BE2C (cell line): ENCODE measurements at regions not wholly inside any gene's neighbourhood (a gene's known extent, or its start where the extent isn't known, plus 50 kb on each side); places are given as distances from the start of the nearest gene placed in this dataset.
"Not testable (repeated sequence)": the region's sequence is repeated elsewhere in the genome, so short reads cannot be mapped to it uniquely, and the experiment has no call there.

ENCODE experiments used
- DNase-seq: peaks from one replicate; pipeline ENCODE4 v3.0.0-alpha.2; 2020
- H3K27me3 ChIP-seq: fragments of 250-450 bp; sonication (Bioruptor Pico); 2 replicates; pipeline ENCODE4 v1.5.1; 2020; ENCODE audit warnings: mild to moderate bottlenecking
- H3K36me3 ChIP-seq: fragments of 250-450 bp; sonication (Bioruptor Pico); 2 replicates; pipeline ENCODE4 v1.5.1; 2020; ENCODE audit warnings: mild to moderate bottlenecking
- H3K4me1 ChIP-seq: fragments of 250-450 bp; sonication (Bioruptor Pico); 2 replicates; pipeline ENCODE4 v1.5.1; 2020
- H3K4me3 ChIP-seq: 2 replicates; pipeline ENCODE4 v1.5.1; 2011; ENCODE audit warnings: low read depth, low read length
- H3K9me3 ChIP-seq: fragments of 250-450 bp; sonication (Bioruptor Pico); 2 replicates; pipeline ENCODE4 v1.5.1; 2020

- not testable (repeated sequence) for H3K36me3 ChIP-seq
These were observed 150.6 kb upstream of the ANKRD20A1 start for GRCh38 chr9:67708109-67708508.

GRCh38 chr9:67711429-67711828 is 147.3 kb upstream of the ANKRD20A1 start:
- not testable (repeated sequence) for H3K27me3 ChIP-seq, H3K9me3 ChIP-seq, DNase-seq, H3K36me3 ChIP-seq, H3K4me1 ChIP-seq, H3K4me3 ChIP-seq

More at GRCh38 chr9:67708109-67708508, 150.6 kb upstream of the ANKRD20A1 start:
- H3K27me3 ChIP-seq, DNase-seq, H3K4me1 ChIP-seq, H3K4me3 ChIP-seq, H3K9me3 ChIP-seq: not testable (repeated sequence)

- not testable (repeated sequence) for H3K9me3 ChIP-seq, DNase-seq, H3K27me3 ChIP-seq, H3K4me3 ChIP-seq, H3K4me1 ChIP-seq, H3K36me3 ChIP-seq
These were observed 146.8 kb upstream of the ANKRD20A1 start for GRCh38 chr9:67711931-67712330.

GRCh38 chr9:67712956-67713355 is 145.8 kb upstream of the ANKRD20A1 start:
- H3K4me3 ChIP-seq, DNase-seq, H3K36me3 ChIP-seq, H3K9me3 ChIP-seq, H3K4me1 ChIP-seq, H3K27me3 ChIP-seq: not testable (repeated sequence)

GRCh38 chr9:67717830-67718388 is 140.8 kb upstream of the ANKRD20A1 start:
- H3K9me3 ChIP-seq, H3K4me3 ChIP-seq, H3K27me3 ChIP-seq, H3K4me1 ChIP-seq, H3K36me3 ChIP-seq, DNase-seq: not testable (repeated sequence)

- H3K9me3 ChIP-seq, H3K4me3 ChIP-seq, H3K4me1 ChIP-seq, H3K36me3 ChIP-seq, DNase-seq, H3K27me3 ChIP-seq: not testable (repeated sequence)
These were observed 138.2 kb upstream of the ANKRD20A1 start for GRCh38 chr9:67720491-67720890.

- not testable (repeated sequence) for H3K36me3 ChIP-seq, H3K27me3 ChIP-seq, H3K4me3 ChIP-seq, H3K9me3 ChIP-seq, DNase-seq, H3K4me1 ChIP-seq
These were observed 136.2 kb upstream of the ANKRD20A1 start for GRCh38 chr9:67722460-67723090.

GRCh38 chr9:67723185-67723584 is 135.5 kb upstream of the ANKRD20A1 start:
- H3K9me3 ChIP-seq, H3K4me1 ChIP-seq, H3K36me3 ChIP-seq, H3K27me3 ChIP-seq: not testable (repeated sequence)
- peak overlapping the region; percentile 41 for H3K4me3 ChIP-seq
- peak; percentile 3 for DNase-seq

- not testable (repeated sequence) for H3K4me1 ChIP-seq, H3K27me3 ChIP-seq, H3K9me3 ChIP-seq, H3K4me3 ChIP-seq, H3K36me3 ChIP-seq
- DNase-seq = peak; percentile 6
These were observed 133.8 kb upstream of the ANKRD20A1 start for GRCh38 chr9:67724885-67725284.

- not testable (repeated sequence) for H3K4me1 ChIP-seq, H3K36me3 ChIP-seq, DNase-seq, H3K4me3 ChIP-seq, H3K9me3 ChIP-seq, H3K27me3 ChIP-seq
These were observed 132.3 kb upstream of the ANKRD20A1 start for GRCh38 chr9:67726213-67726988.

- not testable (repeated sequence) for DNase-seq, H3K9me3 ChIP-seq, H3K36me3 ChIP-seq, H3K4me1 ChIP-seq, H3K27me3 ChIP-seq, H3K4me3 ChIP-seq
These were observed 95.6 kb upstream of the ANKRD20A1 start for GRCh38 chr9:67763133-67763532.

- not testable (repeated sequence) for DNase-seq
These were observed 86.9 kb upstream of the ANKRD20A1 start for GRCh38 chr9:67771807-67772206.

GRCh38 chr9:67800170-67800569 is 58.6 kb upstream of the ANKRD20A1 start:
- not testable (repeated sequence) for H3K27me3 ChIP-seq, DNase-seq, H3K9me3 ChIP-seq, H3K36me3 ChIP-seq, H3K4me1 ChIP-seq, H3K4me3 ChIP-seq

More at GRCh38 chr9:67771807-67772206, 86.9 kb upstream of the ANKRD20A1 start:
- not testable (repeated sequence) for H3K27me3 ChIP-seq, H3K4me1 ChIP-seq, H3K9me3 ChIP-seq, H3K36me3 ChIP-seq, H3K4me3 ChIP-seq
